GM18520 (cell line): ENCODE measurements at regions not wholly inside any gene's neighbourhood (a gene's known extent, or its start where the extent isn't known, plus 50 kb on each side); places are given as distances from the start of the nearest gene placed in this dataset.
A peak's percentile ranks its signal among the peaks of the same experiment; 100 is the strongest.

Experiments used
- ATAC-seq: cut with Tn5 transposase; IDR thresholded peaks from one replicate; pipeline ENCODE4 v1.9.1; 2021; ENCODE audit not compliant: unreplicated experiment

DNA sequence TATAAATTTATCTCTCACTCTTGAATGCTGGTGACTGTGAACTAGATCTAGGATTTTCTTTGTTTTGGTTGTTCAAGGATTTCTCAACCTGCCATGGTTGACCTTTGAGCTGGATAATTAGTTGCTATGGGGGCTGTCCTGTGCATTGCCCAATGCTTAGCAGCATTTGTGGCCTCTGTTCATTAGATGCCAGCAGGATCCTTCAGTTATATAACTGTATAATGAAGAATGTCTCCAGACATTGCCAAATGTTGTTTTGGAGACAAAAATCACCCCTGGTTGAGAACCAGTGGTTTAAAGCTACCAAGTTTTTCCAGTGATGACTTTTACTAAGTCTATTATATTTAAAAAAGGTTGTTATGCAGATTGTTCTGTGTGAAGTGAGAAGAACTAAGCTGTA, 147.9 kb upstream of the STXBP6 start:
- no peak for ATAC-seq

- ATAC-seq, result no peak
Measured at GRCh38 chr14:25180221-25180620, 130.3 kb upstream of the STXBP6 start.

GRCh38 chr14:25178255-25178654, 128.3 kb upstream of the STXBP6 start:
- no peak for ATAC-seq

DNA sequence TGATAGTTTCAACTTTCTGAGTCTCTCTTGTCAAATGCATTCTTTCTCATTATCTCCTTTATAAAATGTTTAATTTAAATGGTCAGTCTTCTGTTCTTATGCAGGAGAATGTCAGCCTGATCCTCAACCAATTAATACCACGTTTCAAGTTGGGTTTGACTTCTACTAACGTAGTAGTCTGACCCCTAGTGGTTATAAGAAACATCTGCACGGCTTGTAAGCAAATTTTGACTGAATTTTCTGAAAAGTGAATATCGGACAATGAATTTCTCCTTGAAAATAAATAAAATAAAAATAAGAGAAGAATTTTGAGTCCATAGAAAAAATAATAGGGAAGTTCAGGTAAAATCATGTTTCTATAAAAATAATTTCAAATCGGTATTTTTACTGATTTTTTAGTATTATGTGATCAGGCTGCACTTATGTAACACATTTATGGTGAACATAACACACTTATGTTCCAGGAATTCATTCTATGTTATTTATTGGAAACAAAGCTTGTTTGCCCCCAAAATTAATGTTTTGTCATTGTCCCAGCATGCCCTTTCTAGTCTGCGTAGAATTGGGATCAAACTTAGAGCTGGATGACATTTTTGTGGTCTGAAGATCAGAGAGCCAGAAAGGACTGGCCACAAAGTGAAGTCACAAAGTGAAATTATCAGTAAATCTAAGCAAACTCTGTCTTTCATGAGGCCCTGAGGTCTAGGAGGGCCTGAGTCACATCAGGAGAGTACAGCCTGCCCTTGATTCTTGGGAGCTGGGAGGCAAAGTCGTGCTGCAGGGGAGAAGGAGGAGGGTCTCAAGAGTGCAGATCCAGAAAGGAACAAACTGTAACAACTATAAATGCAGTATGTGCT, 101.2 kb upstream of the STXBP6 start:
- ATAC-seq, result peak; percentile 50

- no peak for ATAC-seq
Measured at GRCh38 chr14:25150401-25150800, 100.5 kb upstream of the STXBP6 start.

DNA sequence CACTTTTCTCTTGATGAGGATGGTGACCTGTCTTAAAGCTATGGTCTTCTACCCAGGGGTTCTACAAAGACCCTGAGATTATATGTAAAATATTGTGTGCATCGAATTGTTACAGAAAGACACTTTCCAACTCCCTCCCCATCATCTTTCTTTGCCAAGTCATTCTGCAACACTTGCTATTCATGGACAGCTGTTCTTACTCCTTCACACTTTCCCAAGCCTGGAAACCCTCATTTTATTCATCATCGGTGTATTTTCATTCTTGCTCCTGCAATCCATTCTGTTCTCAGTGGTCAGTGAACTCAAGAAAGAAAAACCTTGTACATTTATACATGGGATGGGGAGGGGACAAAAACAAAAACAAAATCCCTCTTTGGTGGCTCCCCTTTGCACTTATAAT, 90.5 kb upstream of the STXBP6 start:
- ATAC-seq, result no peak

DNA sequence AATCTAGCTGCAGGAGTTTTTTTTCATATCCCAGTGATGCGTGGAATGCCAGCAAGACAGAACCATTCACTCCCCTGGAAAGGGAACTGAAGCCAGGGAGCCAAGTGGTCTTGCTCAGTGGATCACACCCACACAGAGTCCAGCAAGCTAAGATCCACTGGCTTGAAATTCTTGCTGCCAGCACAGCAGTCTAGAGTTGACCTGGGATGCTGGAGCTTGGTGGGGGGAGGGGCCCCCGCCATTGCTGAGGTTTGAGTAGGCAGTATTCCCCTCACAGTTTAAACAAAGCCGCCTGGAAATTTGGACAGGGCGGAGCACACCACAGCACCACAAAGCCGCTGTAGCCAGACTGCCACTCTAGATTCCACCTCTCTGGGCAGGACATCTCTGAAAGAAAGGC, 86.9 kb upstream of the STXBP6 start:
- no peak for ATAC-seq

DNA sequence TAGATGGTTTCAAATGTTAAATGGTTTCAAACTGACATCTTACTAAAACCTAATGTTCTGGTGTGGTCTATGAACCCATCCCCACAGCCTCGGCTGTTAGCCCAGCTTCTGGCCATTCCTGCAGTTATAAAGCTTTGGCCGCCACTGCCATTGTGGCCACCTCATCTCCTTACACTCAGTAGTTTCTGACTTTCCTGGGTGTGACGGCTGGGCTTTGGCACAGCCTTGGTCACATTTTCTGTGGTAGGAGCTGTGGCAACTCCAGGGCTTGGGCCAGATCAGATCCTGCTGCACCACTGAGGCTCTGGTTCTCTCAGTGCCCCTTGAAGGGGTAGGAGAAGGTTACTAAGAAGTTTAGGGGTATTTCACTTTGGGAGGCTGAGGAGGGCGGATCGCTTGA, 84.2 kb upstream of the STXBP6 start:
- no peak for ATAC-seq

GRCh38 chr14:25132732-25133422, 82.9 kb upstream of the STXBP6 start:
- ATAC-seq, result peak; percentile 91

GRCh38 chr14:25132094-25132493, 82.1 kb upstream of the STXBP6 start:
- ATAC-seq, result no peak

DNA sequence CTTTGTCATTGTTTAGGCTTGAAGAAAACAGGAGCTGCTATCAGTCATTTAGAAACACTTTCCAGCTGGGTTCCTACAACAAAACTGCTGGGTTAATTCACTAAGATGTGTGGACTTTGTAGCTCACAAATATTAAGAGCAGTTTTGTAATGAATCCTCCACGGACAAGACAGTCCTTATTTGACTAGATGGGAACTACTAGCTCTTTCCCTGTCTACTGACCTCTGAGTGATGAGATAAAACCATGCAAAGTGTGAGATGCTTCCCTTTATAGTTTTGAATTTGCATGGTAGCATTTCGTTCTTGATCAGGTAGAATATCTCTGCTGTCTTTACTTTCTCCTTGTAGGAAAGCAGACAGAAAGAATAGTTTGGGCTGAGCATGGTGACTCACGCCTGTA, 72.9 kb upstream of the STXBP6 start:
- no peak for ATAC-seq

- ATAC-seq, result no peak
Measured at GRCh38 chr14:25122211-25122610, 72.3 kb upstream of the STXBP6 start.

GRCh38 chr14:25121337-25122129, 71.6 kb upstream of the STXBP6 start:
- ATAC-seq, result no peak

DNA sequence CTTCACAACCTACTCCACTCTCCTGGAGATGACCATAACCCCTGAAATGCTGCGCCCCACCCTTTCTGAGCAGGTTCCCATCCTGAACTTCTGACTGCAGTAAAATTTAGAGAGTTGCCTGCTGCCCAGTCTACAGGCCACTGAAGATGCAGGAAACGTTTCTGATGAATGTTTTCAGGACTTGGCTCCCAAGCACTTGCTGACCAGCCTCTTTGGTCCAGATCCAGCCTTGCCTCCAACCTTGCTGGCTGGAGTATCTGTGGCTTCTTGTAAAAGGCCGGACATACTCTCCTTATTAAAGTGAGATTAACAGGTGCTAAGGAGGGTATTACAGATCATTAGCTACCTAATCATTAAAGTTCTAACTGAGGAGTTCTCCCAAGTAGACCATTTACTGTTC, 70.3 kb upstream of the STXBP6 start:
- ATAC-seq, result no peak

DNA sequence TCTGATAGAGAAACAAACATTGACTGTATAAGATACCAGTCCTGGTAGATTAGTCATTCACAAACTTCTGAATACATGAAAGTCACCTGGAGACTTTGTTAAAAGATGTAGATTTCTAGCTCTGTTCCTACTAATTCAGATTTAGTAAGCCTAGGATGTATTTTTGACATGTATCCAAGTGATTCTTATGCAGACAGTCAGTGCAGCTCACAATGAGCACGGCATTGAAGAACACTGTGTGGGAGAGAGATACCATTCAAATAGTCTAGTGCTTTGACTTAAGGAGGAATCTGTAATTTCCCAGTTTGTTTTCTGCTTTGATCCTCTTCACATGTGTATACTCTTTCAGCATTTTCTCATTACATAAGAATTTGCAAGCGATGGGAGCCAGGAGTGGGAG, 68.7 kb upstream of the STXBP6 start:
- no peak for ATAC-seq

GRCh38 chr14:25117342-25117741, 67.4 kb upstream of the STXBP6 start:
- no peak for ATAC-seq

GRCh38 chr14:25116607-25117006, 66.7 kb upstream of the STXBP6 start:
- ATAC-seq, result no peak

- ATAC-seq, result no peak
Measured at GRCh38 chr14:25113394-25113793, 63.4 kb upstream of the STXBP6 start.

DNA sequence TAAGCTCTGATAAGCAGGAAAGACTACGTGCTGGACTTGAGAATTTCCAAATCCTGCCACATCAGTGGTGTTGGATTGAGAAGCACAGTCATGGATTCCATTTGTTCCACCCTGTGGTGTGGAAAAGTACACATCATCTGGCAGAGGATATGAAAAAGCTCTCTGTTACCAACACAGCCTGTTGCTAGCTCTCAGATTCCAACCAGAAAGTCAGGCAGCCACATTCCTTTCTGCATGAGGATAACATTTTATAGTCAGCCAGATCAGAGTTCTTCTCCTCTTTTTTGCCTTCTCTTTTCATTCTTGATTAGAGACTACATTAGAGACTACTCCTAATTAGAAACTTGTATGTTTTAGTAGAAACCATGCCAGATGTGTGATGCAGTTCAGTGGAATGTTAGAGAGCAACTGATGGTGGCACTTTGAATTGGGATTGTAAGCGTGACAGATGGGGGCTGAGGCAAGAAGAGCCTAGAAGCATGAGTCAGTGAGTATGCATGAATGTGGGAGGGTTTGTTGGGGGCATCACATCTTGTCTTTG, 61.2 kb upstream of the STXBP6 start:
- ATAC-seq, result no peak

DNA sequence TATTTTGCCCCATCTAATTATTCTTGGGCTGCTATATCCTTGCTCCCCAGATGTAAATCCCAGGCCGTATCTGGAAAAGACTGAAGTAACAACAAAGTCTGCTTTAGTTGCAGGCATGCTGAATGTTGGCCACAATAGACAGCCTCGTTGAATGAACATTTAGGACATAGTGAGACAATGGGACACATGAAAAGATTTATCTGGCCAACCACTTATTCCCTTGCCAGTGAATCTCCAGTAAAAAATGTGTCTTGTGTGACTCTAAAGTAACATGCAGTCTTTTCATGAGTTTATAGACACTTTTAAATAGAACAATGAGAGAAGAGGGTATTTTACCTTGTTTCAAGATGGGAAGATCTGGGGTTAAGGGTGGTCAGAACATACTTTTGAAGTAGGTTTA, 60.2 kb upstream of the STXBP6 start:
- no peak for ATAC-seq

GRCh38 chr14:25108959-25109358, 59.0 kb upstream of the STXBP6 start:
- no peak for ATAC-seq
